Testis (tissue), 2 donors: ENCODE measurements at regions not wholly inside any gene's neighbourhood (a gene's known extent, or its start where the extent isn't known, plus 50 kb on each side); places are given as distances from the start of the nearest gene placed in this dataset.

ENCODE experiments used
- POLR2A ChIP-seq: fragments of 450-650 bp; IDR thresholded peaks from one replicate; pipeline ENCODE4 v1.6.1; 2017; ENCODE audit warnings: antibody characterized with exemption, mild to moderate bottlenecking, moderate library complexity
- TF ChIP-seq, protein P1 (sequence below), 3 experiments: fragments of 450-650 bp in 2 of 3; fragments of 200-600 bp in 1 of 3; sonication (generic) in 1 of 3; IDR thresholded peaks; one replicate each; pipeline ENCODE4 v1.5.1; 2016 to 2019; ENCODE audit warnings: antibody characterized with exemption in 3 of 3, mild to moderate bottlenecking in 2 of 3, moderate library complexity in 1 of 3

DNA sequence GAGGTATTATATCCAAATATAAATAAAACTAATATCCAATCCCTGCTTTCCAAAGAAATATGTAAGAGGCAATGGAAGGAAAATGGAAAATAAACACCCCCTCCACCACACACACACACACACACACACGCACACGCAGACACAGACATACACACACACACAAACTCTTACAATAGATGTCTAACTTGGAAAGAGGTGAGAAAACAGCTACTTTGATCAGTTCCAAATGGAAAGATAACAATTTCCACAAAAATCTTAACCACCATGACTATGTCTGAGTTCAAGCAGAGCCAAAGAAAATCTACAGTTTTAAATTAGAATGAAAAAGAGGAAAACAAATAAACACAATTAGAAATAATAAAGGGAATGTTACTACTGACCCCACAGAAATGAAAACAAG, 285.3 kb upstream of the TGFBR2 start:
- TF ChIP-seq, protein P1, sequence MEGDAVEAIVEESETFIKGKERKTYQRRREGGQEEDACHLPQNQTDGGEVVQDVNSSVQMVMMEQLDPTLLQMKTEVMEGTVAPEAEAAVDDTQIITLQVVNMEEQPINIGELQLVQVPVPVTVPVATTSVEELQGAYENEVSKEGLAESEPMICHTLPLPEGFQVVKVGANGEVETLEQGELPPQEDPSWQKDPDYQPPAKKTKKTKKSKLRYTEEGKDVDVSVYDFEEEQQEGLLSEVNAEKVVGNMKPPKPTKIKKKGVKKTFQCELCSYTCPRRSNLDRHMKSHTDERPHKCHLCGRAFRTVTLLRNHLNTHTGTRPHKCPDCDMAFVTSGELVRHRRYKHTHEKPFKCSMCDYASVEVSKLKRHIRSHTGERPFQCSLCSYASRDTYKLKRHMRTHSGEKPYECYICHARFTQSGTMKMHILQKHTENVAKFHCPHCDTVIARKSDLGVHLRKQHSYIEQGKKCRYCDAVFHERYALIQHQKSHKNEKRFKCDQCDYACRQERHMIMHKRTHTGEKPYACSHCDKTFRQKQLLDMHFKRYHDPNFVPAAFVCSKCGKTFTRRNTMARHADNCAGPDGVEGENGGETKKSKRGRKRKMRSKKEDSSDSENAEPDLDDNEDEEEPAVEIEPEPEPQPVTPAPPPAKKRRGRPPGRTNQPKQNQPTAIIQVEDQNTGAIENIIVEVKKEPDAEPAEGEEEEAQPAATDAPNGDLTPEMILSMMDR (IDR thresholded peaks at IDR 0.05) = no peak
- TF ChIP-seq POLR2A = no peak
